ENCODE measurements at regions not wholly inside any gene's neighbourhood (a gene's known extent, or its start where the extent isn't known, plus 50 kb on each side); places are given as distances from the start of the nearest gene placed in this dataset.
A peak's percentile ranks its signal among the peaks of the same experiment; 100 is the strongest.

DNA sequence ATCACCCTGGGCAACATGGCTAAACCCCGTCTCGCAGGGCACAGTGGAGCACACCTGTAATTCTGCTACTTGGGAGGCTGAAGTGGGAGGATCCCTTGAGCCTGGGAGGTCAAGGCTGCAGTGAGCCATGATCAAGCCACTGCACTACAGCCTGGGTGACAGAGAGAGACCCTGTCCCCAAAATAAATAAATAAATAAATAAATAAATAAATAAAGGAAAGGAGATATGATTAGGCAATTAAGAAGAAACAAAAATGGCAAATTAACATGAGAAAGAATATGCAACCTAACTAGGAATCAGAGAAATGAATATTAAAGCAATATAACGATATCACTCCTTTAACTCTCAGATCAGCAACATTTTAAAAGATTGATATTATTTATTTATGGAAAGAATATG is 92.3 kb downstream of the C1D start:
- no peak for DNase-seq (ENCODE audit: low read depth, low spot score)

DNA sequence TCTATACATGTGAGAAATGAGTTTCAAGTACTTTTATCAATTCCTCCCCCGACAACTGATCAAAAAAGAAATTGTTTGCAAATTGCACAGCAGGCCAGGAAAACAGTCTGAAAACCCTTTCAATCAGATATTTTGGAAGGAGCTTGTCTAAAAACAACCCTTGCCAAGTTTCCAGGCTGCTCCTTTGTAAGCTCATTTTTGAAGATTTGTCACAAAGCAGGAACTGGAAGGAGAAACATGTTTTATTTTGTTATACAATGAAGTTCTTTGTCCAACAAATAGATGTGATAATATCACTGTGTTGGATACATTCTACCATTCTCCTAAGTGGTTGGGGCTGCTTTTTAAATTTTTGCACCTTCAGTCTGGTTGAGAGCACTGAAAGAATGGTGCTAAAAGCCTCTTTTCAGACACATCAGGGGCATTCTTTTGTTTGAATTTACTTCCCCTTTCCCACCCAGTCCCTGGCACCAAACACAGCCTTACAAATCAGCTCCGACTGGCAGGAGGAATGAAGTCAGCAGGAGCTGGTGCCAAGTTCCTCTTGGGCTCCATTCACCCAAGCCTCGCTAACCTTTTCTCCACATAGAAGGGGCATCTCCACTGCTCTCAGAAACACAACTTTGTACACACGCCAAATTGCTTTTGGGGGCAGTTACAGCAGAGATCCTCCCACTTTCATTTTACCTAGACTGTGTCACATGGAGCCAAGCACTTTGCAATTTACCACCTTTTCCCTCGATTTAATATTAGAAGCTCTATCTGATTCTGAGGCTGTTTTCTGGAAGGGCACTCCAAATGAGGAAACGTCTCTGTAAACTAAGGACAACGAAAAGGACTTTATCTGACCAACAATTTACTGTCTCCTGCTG is 88.0 kb downstream of the C1D start:
- no peak for DNase-seq (ENCODE audit: low read depth, low spot score)

DNA sequence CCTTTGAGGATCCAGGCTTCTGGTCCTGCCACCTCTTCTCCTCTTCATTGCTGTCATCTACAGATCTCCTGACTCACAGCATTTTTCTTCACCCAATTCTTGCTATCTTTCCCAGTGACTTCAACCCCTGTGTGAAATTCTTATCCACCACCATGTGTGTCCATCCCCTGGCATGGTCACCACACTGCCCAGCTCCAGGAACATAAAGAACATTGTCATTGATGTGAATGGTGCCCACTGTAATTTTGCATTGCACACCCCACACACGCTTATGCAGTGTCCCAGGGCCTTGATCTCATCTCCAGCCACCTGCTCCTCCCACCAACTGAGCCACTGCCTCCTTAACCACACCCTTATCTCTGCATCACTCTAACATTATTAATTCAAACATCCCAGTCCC is 85.3 kb downstream of the C1D start:
- no peak for DNase-seq (ENCODE audit: low read depth, low spot score)

DNA sequence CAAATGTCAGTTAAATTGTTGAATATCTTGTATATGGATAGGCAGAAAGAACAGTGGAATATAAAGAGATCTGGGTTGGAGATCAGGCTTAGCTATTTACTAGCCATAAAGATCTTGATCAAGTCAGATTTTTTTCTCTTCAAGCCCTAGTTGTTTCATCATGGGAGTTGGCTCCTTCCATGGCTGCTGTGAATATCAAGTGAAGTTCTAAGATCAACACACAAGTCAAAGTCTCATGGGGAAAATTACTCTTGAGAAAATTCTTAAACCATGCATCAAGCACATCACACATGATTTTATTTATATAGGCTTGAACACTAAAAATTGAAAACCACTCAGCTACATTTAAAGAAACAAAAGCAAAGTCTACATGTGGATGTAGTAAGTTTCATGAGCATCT is 79.8 kb downstream of the C1D start:
- DNase-seq (ENCODE audit: low read depth, low spot score) = peak; percentile 3

DNA sequence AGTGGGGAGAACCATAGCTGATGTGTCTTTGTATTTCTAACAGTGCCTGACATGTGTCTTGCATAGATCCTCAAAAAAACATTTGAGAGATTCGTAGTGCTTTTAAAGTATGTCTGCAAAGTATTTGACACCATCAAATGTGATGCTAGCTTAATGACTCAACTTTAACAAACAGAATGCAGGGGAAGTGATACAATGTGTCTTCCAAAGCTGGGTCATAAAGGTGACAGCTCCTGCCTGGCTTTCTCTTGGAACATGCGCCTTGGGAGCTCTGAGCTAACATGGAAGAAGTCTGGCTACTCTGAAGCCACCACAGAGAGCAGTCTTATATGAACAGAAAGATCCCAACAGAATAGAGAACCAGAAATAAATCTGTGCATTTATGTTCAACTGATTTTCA is 78.2 kb downstream of the C1D start:
- no peak for DNase-seq (ENCODE audit: low read depth, low spot score)

DNA sequence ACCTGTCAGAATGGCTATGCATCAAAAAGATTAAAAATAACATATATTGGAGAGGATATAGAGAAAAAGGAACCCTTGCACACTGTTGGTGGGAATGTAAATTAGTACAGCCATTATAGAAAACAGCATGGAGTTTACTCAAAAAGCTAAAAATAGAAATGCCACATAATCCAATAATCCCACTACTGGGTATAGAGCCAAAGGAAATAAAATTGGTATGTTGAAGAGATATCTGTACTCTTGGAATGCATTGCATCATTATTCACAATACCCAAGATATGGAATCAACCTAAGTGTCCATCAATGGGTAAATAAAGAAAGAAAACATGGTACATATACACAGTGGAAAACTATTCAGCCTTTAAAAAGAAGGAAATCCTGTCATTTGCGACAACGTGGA is 77.2 kb downstream of the C1D start:
- no peak for DNase-seq (ENCODE audit: low read depth, low spot score)

DNA sequence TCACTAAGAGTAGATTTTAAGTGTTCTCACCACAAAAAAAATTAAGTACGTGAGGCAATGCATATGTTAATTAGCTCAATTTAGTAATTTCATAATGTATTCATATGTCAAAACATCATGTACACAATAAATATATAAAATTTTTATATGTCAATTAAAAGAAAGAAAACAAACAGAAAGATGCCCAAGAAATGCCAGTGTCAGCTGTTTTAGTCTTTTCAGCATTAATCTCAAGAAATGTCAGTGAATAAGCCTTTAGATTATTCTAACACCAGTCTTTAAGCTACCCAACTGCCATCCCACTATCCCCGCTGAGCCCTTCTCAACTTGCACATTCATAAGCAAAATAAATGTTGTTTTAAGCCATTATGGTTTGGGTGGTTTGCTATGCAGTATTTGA is 76.5 kb downstream of the C1D start:
- no peak for DNase-seq (ENCODE audit: low read depth, low spot score)
